ENCODE measurements at regions not wholly inside any gene's neighbourhood (a gene's known extent, or its start where the extent isn't known, plus 50 kb on each side); places are given as distances from the start of the nearest gene placed in this dataset.

- no peak for TF ChIP-seq POLR2A (IDR thresholded peaks at IDR 0.05)
- TF ChIP-seq, protein P1, sequence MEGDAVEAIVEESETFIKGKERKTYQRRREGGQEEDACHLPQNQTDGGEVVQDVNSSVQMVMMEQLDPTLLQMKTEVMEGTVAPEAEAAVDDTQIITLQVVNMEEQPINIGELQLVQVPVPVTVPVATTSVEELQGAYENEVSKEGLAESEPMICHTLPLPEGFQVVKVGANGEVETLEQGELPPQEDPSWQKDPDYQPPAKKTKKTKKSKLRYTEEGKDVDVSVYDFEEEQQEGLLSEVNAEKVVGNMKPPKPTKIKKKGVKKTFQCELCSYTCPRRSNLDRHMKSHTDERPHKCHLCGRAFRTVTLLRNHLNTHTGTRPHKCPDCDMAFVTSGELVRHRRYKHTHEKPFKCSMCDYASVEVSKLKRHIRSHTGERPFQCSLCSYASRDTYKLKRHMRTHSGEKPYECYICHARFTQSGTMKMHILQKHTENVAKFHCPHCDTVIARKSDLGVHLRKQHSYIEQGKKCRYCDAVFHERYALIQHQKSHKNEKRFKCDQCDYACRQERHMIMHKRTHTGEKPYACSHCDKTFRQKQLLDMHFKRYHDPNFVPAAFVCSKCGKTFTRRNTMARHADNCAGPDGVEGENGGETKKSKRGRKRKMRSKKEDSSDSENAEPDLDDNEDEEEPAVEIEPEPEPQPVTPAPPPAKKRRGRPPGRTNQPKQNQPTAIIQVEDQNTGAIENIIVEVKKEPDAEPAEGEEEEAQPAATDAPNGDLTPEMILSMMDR (IDR thresholded peaks at IDR 0.05 in 8 of 11, conservative IDR thresholded peaks at IDR 0.05 in 3 of 11) = no peak
Observed at GRCh38 chr20:17885076-17885475, 83.5 kb downstream of the SNX5 start.
